HFF-Myc (cell line): ENCODE measurements at regions not wholly inside any gene's neighbourhood (a gene's known extent, or its start where the extent isn't known, plus 50 kb on each side); places are given as distances from the start of the nearest gene placed in this dataset.
"Not testable (repeated sequence)": the region's sequence is repeated elsewhere in the genome, so short reads cannot be mapped to it uniquely, and the experiment has no call there.

Experiments
- DNase-seq: peaks from one replicate; pipeline ENCODE4 v3.0.0-alpha.2; 2011; ENCODE audit warnings: low read depth; ENCODE audit errors: extremely low read depth
- H3K4me3 ChIP-seq: replicated peaks from 2 replicates; pipeline ENCODE4 v1.5.1; 2011; ENCODE audit warnings: low read depth, mild to moderate bottlenecking, control low read depth, low read length
- CTCF ChIP-seq: IDR thresholded peaks from 2 replicates; pipeline ENCODE4 v1.5.1; 2012; ENCODE audit warnings: mild to moderate bottlenecking, low read depth, low read length, control low read depth; ENCODE audit errors: missing control alignments

DNA sequence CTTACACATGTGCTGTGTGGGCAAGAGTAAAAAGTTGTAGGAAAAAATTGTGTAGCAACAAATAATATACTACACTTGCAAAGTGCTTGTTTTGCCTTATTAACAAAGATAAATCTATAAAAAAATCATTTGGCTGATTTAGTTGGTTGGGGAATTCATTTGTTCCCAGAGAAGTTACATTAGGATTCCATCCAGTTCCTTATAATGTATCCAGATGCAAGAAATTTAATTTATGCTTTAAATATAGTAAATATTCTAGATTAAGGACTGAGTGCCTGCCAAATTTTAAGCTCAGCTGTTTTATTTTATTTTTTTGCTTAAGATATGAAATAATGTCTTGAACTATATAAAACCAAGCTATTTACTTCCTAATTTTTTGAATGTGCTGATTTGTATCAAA, 1169.9 kb downstream of the NXPH1 start:
- H3K4me3 ChIP-seq = no peak overlapping the region
- TF ChIP-seq CTCF = no peak
- no peak for DNase-seq

DNA sequence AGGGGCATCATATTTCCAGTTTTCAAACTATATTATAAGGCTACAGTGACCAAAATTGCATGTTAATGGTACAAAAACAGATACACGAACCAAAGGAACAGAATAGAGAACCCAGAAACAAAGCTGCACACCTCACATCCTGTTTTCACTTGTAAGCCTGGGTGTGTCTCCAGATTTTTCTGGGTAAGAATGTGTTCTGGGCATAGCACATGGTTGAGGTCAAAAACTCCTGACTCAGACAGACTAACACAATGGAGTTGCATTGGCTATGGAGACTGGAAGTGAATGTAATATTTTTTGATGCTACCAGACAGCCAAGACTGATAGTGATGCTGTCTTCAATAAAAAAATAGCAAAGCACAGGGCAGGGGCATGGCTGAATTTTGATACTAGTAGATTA, 1175.2 kb downstream of the NXPH1 start:
- DNase-seq = no peak
- TF ChIP-seq CTCF = no peak

GRCh38 chr7:9620899-9621298, 1187.5 kb downstream of the NXPH1 start:
- not testable (repeated sequence) for DNase-seq, H3K4me3 ChIP-seq

More for the DNA sequence above, 1175.2 kb downstream of the NXPH1 start:
- no peak overlapping the region for H3K4me3 ChIP-seq

GRCh38 chr7:9621306-9621902, 1188.0 kb downstream of the NXPH1 start:
- not testable (repeated sequence) for DNase-seq, H3K4me3 ChIP-seq

DNA sequence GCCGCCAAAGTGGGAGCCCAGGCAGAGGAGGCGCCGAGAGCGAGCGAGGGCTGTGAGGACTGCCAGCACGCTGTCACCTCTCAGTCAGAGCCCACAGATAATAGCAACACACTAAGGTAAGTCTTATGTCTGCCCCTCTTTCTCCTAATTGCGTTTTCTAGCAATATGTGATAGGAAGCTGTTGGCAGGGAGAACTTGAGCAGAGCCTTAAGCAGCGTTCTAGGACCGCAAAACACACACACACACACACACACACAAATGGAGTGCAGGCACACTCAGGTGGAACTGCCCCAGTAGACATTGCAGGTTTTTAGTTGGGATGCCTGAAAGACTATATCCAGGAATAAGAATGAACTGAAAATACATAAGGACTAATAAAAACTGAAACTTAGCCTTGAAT, 1188.5 kb downstream of the NXPH1 start:
- no peak overlapping the region for H3K4me3 ChIP-seq
- TF ChIP-seq CTCF = no peak
- no peak for DNase-seq

DNA sequence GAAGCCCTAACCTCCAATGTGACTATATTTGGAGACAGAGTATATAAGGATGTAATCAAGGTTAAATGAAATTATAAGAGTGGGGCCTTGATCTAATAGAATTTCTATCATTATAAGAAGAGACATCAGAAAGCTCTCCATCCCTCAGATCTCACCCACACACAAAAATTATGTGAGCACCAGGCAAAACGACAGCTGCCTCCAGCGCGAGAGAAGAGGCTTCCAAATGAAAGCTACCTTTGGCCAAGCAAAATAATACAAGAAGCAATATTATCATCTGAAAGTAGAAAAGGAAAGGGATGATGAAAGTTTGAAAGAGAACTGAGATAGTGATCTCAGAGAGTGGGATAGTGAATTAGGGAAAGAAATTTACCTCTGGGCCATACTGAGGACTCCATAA, 1192.5 kb downstream of the NXPH1 start:
- no peak for TF ChIP-seq CTCF
- H3K4me3 ChIP-seq = no peak overlapping the region
- no peak for DNase-seq

DNA sequence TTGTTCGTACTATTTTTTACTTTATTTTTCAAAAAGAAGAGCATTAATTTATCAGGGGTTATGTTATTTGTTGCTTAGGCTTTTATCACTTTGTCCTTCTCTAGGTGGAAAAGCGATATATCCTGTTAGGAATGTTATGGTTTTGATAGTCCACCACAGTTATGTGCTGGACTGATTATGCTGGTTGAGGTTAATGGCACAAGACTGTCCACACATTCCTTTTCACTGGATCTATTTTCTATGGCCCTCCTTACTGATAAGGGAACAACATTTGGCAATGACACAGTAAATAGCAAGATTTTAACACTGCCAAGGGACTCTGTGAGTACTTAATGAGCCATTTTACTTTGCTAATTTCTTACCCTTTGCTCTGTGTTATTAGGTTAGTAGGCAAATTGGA, 1212.3 kb downstream of the NXPH1 start:
- no peak for TF ChIP-seq CTCF
- DNase-seq = no peak
- no peak overlapping the region for H3K4me3 ChIP-seq

DNA sequence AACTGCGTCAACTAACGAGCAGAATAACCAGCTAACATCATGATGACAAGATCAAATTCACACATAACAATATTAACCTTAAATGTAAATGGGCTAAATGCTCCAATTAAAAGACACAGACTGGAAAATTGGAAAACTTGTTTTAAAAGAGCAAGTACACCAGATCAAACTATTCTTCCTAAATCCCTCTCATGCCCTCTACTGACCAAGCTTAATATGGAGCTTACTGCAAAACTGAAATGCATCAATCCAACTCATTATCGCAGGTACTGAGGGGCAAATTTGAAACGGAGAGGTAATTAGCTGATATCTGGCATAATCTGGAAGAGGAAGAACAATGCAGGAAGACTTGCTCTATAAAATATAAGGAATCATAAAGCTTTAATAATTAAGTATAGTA, 1223.8 kb downstream of the NXPH1 start:
- no peak overlapping the region for H3K4me3 ChIP-seq
- DNase-seq = no peak
- no peak for TF ChIP-seq CTCF
